CD4-positive, alpha-beta T cell (primary cell): ENCODE measurements at regions not wholly inside any gene's neighbourhood (a gene's known extent, or its start where the extent isn't known, plus 50 kb on each side); places are given as distances from the start of the nearest gene placed in this dataset.

Experiments used
- ATAC-seq: fragments of 200-7000 bp; cut with Tn5 transposase; one replicate; pipeline ENCODE4 v1.10.0; 2022; ENCODE audit warnings: mild to moderate bottlenecking; ENCODE audit not compliant: poor library complexity
- CTCF ChIA-PET: fragments of 350-600 bp; sonication (Branson Sonifier 250); formaldehyde crosslinking; loops from one replicate; lab custom pipeline; 2021; ENCODE audit warnings: antibody characterized with exemption, inconsistent platforms; lab: Charles Lee
- POLR2A ChIA-PET: fragments of 350-600 bp; sonication (Branson Sonifier 250); formaldehyde crosslinking; loops from one replicate; lab custom pipeline; 2021; ENCODE audit warnings: antibody characterized with exemption, inconsistent platforms; lab: Charles Lee
- DNase-seq, 14 experiments: peaks; one replicate each; pipeline ENCODE4 v3.0.0-alpha.2; 2013 to 2020; ENCODE audit warnings: mixed read lengths in 2 of 14
- H3K27ac ChIP-seq, 2 donors: one replicate each; pipeline versions ENCODE4 v1.5.1 to v1.7.0; 2013; ENCODE audit warnings: low read length in 2 of 2, low read depth in 1 of 2, mild to moderate bottlenecking in 1 of 2
- H3K27me3 ChIP-seq, 2 experiments: 1 replicate in 1 of 2; 2 replicates in 1 of 2; pipeline versions ENCODE4 v1.6.1 to v1.7.0; 2013; ENCODE audit warnings: low read length in 2 of 2, control low read depth in 1 of 2, mild to moderate bottlenecking in 1 of 2, moderate library complexity in 1 of 2; ENCODE audit not compliant: insufficient read depth in 2 of 2, control insufficient read depth in 1 of 2
- H3K36me3 ChIP-seq: one replicate; pipeline ENCODE4 v1.6.1; 2013; ENCODE audit warnings: low read length, control low read depth; ENCODE audit not compliant: insufficient read depth
- H3K4me1 ChIP-seq: one replicate; pipeline ENCODE4 v1.6.1; 2013; ENCODE audit warnings: low read length, control low read depth; ENCODE audit not compliant: insufficient read depth
- H3K4me3 ChIP-seq: one replicate; pipeline ENCODE4 v1.5.1; 2013; ENCODE audit warnings: mild to moderate bottlenecking, low read length, moderate library complexity
- H3K9me3 ChIP-seq, 2 experiments: 1 replicate in 1 of 2; 2 replicates in 1 of 2; pipeline versions ENCODE4 v1.6.1 to v1.7.0; 2013; ENCODE audit warnings: low read length in 2 of 2, mild to moderate bottlenecking in 2 of 2, control low read depth in 1 of 2, moderate library complexity in 1 of 2; ENCODE audit not compliant: control insufficient read depth in 1 of 2, insufficient read depth in 1 of 2
- H3K27ac Mint-ChIP-seq: one replicate; pipeline ENCODE4 v1.8.0; 2020; ENCODE audit warnings: mixed read lengths
- H3K27me3 Mint-ChIP-seq: one replicate; pipeline ENCODE4 v1.8.0; 2021; ENCODE audit warnings: mixed read lengths
- H3K36me3 Mint-ChIP-seq: one replicate; pipeline ENCODE4 v1.8.0; 2021; ENCODE audit warnings: low read depth, mixed read lengths
- H3K4me1 Mint-ChIP-seq: one replicate; pipeline ENCODE4 v1.8.0; 2021; ENCODE audit warnings: low read depth, mixed read lengths
- H3K4me3 Mint-ChIP-seq: one replicate; pipeline ENCODE4 v1.8.0; 2020; ENCODE audit warnings: mild to moderate bottlenecking, mixed read lengths
- H3K9me3 Mint-ChIP-seq: one replicate; pipeline ENCODE4 v1.8.0; 2020; ENCODE audit warnings: mixed read lengths
- CTCF ChIP-seq: fragments of 200-600 bp; IDR thresholded peaks from one replicate; pipeline ENCODE4 v1.8.0; 2022; ENCODE audit warnings: antibody characterized with exemption, mild to moderate bottlenecking
- intact Hi-C, 2 experiments: fragments of 100-400 bp; cut with DNase I in 1 of 2; cut with micrococcal nuclease in 1 of 2; formaldehyde crosslinking; loops; one replicate each; pipeline versions ENCODE4 v1.15.1 to v1.9.0; 2023 to 2025; cut with DNase I, micrococcal nuclease

GRCh38 chr12:67489007-67489406 lies 159.5 kb upstream of the DYRK2 start:
- CTCF ChIA-PET = no interaction called here
- Histone ChIP-seq H3K4me3 (no peak overlapping the region), H3K27me3 (no peaks in the 10 kb centered on the region), H3K4me1 (peaks cover 27% of the 10 kb centered on the region), H3K36me3 (no peaks in the 10 kb centered on the region), H3K9me3 (peaks cover 13 to 20% of the 10 kb centered on the region in 2 experiments), H3K27ac (no peak overlapping the region)
- H3K27ac Mint-ChIP-seq = no peak overlapping the region
- ATAC-seq (no peak), DNase-seq (no peak)
- intact Hi-C loops = loop anchor here (5.0 to 10.0 kb wide), 2 partner anchors 47 to 106 kb away; no protein-coding TSS in a partner anchor
- peaks cover 11% of the 10 kb centered on the region for H3K9me3 Mint-ChIP-seq
- no peaks in the 10 kb centered on the region for H3K27me3 Mint-ChIP-seq
- H3K36me3 Mint-ChIP-seq = peaks cover 8% of the 10 kb centered on the region
- no peak overlapping the region for H3K4me3 Mint-ChIP-seq
- peaks cover 30% of the 10 kb centered on the region for H3K4me1 Mint-ChIP-seq
- POLR2A ChIA-PET = no interaction called here
- no peak for TF ChIP-seq CTCF

GRCh38 chr12:67496581-67496980 lies 152.0 kb upstream of the DYRK2 start:
- Histone ChIP-seq H3K27ac (no peak overlapping the region), H3K4me3 (no peak overlapping the region), H3K27me3 (no peaks in the 10 kb centered on the region), H3K9me3 (peaks cover 0 to 2% of the 10 kb centered on the region in 2 experiments), H3K4me1 (peaks cover 4% of the 10 kb centered on the region), H3K36me3 (no peaks in the 10 kb centered on the region)
- ATAC-seq (no peak), DNase-seq (no peak)
- intact Hi-C loops = no loop called here
- no peak overlapping the region for H3K4me3 Mint-ChIP-seq
- H3K9me3 Mint-ChIP-seq = peaks cover 7% of the 10 kb centered on the region
- no peaks in the 10 kb centered on the region for H3K36me3 Mint-ChIP-seq
- no peak overlapping the region for H3K27ac Mint-ChIP-seq
- no peak for TF ChIP-seq CTCF
- no peaks in the 10 kb centered on the region for H3K27me3 Mint-ChIP-seq
- POLR2A ChIA-PET = interaction anchor here (1.0 kb wide), 2 partner anchors 12 to 13 kb away, joined by 3 read pairs; no protein-coding TSS in a partner anchor
- CTCF ChIA-PET = no interaction called here
- peaks cover 16% of the 10 kb centered on the region for H3K4me1 Mint-ChIP-seq

- Mint-ChIP-seq H3K36me3 (no peaks in the 10 kb centered on the region), H3K9me3 (no peaks in the 10 kb centered on the region), H3K4me3 (no peak overlapping the region), H3K4me1 (peaks cover 25% of the 10 kb centered on the region), H3K27ac (no peak overlapping the region), H3K27me3 (no peaks in the 10 kb centered on the region)
- no peak for TF ChIP-seq CTCF
- CTCF ChIA-PET = no interaction called here
- H3K4me3 ChIP-seq = no peak overlapping the region
- no peaks in the 10 kb centered on the region for H3K36me3 ChIP-seq
- no peak for ATAC-seq
- DNase-seq = no peak
- H3K27ac ChIP-seq = no peak overlapping the region
- H3K4me1 ChIP-seq = peaks cover 4% of the 10 kb centered on the region
- H3K9me3 ChIP-seq = no peaks in the 10 kb centered on the region
- no peaks in the 10 kb centered on the region for H3K27me3 ChIP-seq
- intact Hi-C loops = loop anchor here in 1 of 2 experiments (1.0 kb wide), 1 partner anchor 48 kb away; no protein-coding TSS in a partner anchor
- POLR2A ChIA-PET = no interaction called here
Measured at GRCh38 chr12:67498991-67499390, 149.6 kb upstream of the DYRK2 start.
